H1 (cell line): ENCODE measurements at regions not wholly inside any gene's neighbourhood (a gene's known extent, or its start where the extent isn't known, plus 50 kb on each side); places are given as distances from the start of the nearest gene placed in this dataset.

ENCODE experiments used
- CTCF ChIA-PET: fragments of 300-600 bp; sonication (Branson Sonifier 250); formaldehyde crosslinking; loops from one replicate; lab custom pipeline; 2021; ENCODE audit not compliant: partially characterized antibody; lab: Charles Lee
- POLR2A ChIA-PET: fragments of 300-600 bp; sonication (Branson Sonifier 250); formaldehyde crosslinking; loops from one replicate; lab custom pipeline; 2021; ENCODE audit warnings: inconsistent platforms; ENCODE audit not compliant: partially characterized antibody; lab: Charles Lee
- DNase-seq, 2 experiments: peaks; one replicate each; pipeline versions ENCODE4 v3.0.0 to v3.0.0-alpha.2; 2010 to 2022; ENCODE audit warnings: low spot score in 2 of 2, low read depth in 1 of 2, mixed read lengths in 1 of 2
- FAIRE-seq: peaks from 2 replicates; lab custom pipeline; 2011; peaks lifted over from hg19 to GRCh38; lab: Jason Lieb, UNC
- H2AFZ ChIP-seq: 2 replicates; pipeline ENCODE4 v1.8.1; 2012; ENCODE audit warnings: low read length, inconsistent platforms
- H2AK5ac ChIP-seq: 2 replicates; pipeline ENCODE4 v1.6.1; 2013; ENCODE audit warnings: low read depth, low read length
- H2BK120ac ChIP-seq: replicated peaks from 2 replicates; pipeline ENCODE3; 2013; ENCODE audit warnings: low read depth, low read length, inconsistent platforms
- H2BK12ac ChIP-seq: 2 replicates; pipeline ENCODE4 v1.6.1; 2013; ENCODE audit warnings: low read depth, low read length
- H2BK15ac ChIP-seq: 2 replicates; pipeline ENCODE4 v1.6.1; 2013; ENCODE audit warnings: low read length
- H2BK20ac ChIP-seq: 2 replicates; pipeline ENCODE4 v1.6.1; 2013; ENCODE audit warnings: low read length
- H2BK5ac ChIP-seq: 2 replicates; pipeline ENCODE4 v1.6.1; 2013; ENCODE audit warnings: low read depth, low read length
- H3K14ac ChIP-seq: 2 replicates; pipeline ENCODE4 v1.6.1; 2013; ENCODE audit warnings: inconsistent platforms; ENCODE audit not compliant: insufficient read length
- H3K18ac ChIP-seq: 2 replicates; pipeline ENCODE4 v1.6.1; 2013; ENCODE audit warnings: low read length; ENCODE audit errors: extremely low read depth
- H3K23ac ChIP-seq: 2 replicates; pipeline ENCODE4 v1.6.1; 2013; ENCODE audit warnings: inconsistent platforms; ENCODE audit not compliant: insufficient read length
- H3K23me2 ChIP-seq: 2 replicates; pipeline ENCODE4 v1.6.1; 2013; ENCODE audit warnings: low read depth, low read length
- H3K27ac ChIP-seq: 2 replicates; pipeline ENCODE4 v1.6.1; 2011; ENCODE audit warnings: low read depth, low read length, inconsistent platforms
- H3K27me3 ChIP-seq, 4 experiments: replicated peaks in 1 of 4; 1 replicate in 1 of 4; 2 replicates in 3 of 4; pipeline versions ENCODE4 v1.6.1 to v1.8.1; 2011 to 2013; ENCODE audit warnings: low read length in 3 of 4, mild to moderate bottlenecking in 3 of 4, inconsistent platforms in 2 of 4, mixed read lengths in 2 of 4, moderate library complexity in 1 of 4; ENCODE audit not compliant: control insufficient read depth in 3 of 4, insufficient read depth in 3 of 4; ENCODE audit errors: extremely low read depth in 1 of 4
- H3K36me3 ChIP-seq, 4 experiments: 2 replicates each; pipeline versions ENCODE4 v1.6.1 to v1.8.1; 2011 to 2013; ENCODE audit warnings: mild to moderate bottlenecking in 4 of 4, low read length in 3 of 4, moderate library complexity in 2 of 4, control low read depth in 1 of 4, inconsistent platforms in 1 of 4; ENCODE audit not compliant: insufficient read depth in 4 of 4, control insufficient read depth in 2 of 4
- H3K4ac ChIP-seq: replicated peaks from 2 replicates; pipeline ENCODE3; 2013; ENCODE audit warnings: low read length, low read depth, mixed read lengths, inconsistent platforms; ENCODE audit not compliant: insufficient read length
- H3K4me1 ChIP-seq, 4 experiments: replicated peaks in 1 of 4; 1 replicate in 1 of 4; 2 replicates in 3 of 4; pipeline versions ENCODE4 v1.6.1 to v1.8.1; 2011 to 2013; ENCODE audit warnings: low read length in 3 of 4, inconsistent platforms in 2 of 4, mixed read lengths in 1 of 4; ENCODE audit not compliant: insufficient read depth in 4 of 4, control insufficient read depth in 3 of 4
- H3K4me2 ChIP-seq, 2 experiments: 2 replicates each; pipeline versions ENCODE4 v1.6.1 to v1.8.1; 2011 to 2013; ENCODE audit warnings: low read depth in 2 of 2, low read length in 2 of 2, control low read depth in 1 of 2, inconsistent platforms in 1 of 2, mild to moderate bottlenecking in 1 of 2; ENCODE audit not compliant: insufficient read depth in 1 of 2
- H3K4me3 ChIP-seq, 4 experiments: fragments of 200-600, 300-600 bp in 1 of 4; sonication (generic), shearing (Covaris generic), sonication (Bioruptor Twin) in 1 of 4; 2 replicates each; pipeline versions ENCODE4 v1.5.1 to v1.8.1; 2011 to 2016; ENCODE audit warnings: low read length in 4 of 4, low read depth in 3 of 4, control low read depth in 2 of 4, inconsistent platforms in 2 of 4, mild to moderate bottlenecking in 2 of 4, mixed read lengths in 1 of 4, moderate library complexity in 1 of 4; ENCODE audit not compliant: insufficient read depth in 2 of 4; ENCODE audit errors: extremely low read depth in 1 of 4
- H3K56ac ChIP-seq: replicated peaks from 2 replicates; pipeline ENCODE3; 2013; ENCODE audit warnings: low read depth, mild to moderate bottlenecking, mixed read lengths, low read length, inconsistent platforms; ENCODE audit not compliant: insufficient read length
- H3K79me1 ChIP-seq: 2 replicates; pipeline ENCODE4 v1.6.1; 2013; ENCODE audit warnings: low read depth, low read length, control low read depth
- H3K79me2 ChIP-seq, 2 experiments: 2 replicates each; pipeline versions ENCODE4 v1.6.1 to v1.8.1; 2012 to 2013; ENCODE audit warnings: low read length in 2 of 2, mild to moderate bottlenecking in 2 of 2, inconsistent platforms in 1 of 2; ENCODE audit not compliant: insufficient read depth in 2 of 2, control insufficient read depth in 1 of 2
- H3K9ac ChIP-seq, 4 experiments: replicated peaks in 1 of 4; 1 replicate in 1 of 4; 2 replicates in 3 of 4; pipeline versions ENCODE4 v1.6.1 to v1.8.1; 2011 to 2013; ENCODE audit warnings: low read depth in 3 of 4, low read length in 3 of 4, control low read depth in 2 of 4, mild to moderate bottlenecking in 2 of 4, moderate library complexity in 2 of 4, inconsistent platforms in 1 of 4; ENCODE audit errors: extremely low read depth in 1 of 4
- H3K9me3 ChIP-seq, 2 experiments: 2 replicates each; pipeline versions ENCODE4 v1.6.1 to v1.8.1; 2012 to 2013; ENCODE audit warnings: mild to moderate bottlenecking in 2 of 2, moderate library complexity in 2 of 2, control low read depth in 1 of 2, inconsistent platforms in 1 of 2, low read depth in 1 of 2, low read length in 1 of 2, mixed read lengths in 1 of 2; ENCODE audit not compliant: insufficient read depth in 2 of 2
- H4K20me1 ChIP-seq, 2 experiments: replicated peaks in 1 of 2; 2 replicates each; pipeline versions ENCODE3 to v1.8.1; 2011 to 2013; ENCODE audit warnings: inconsistent platforms in 2 of 2, low read length in 2 of 2, mild to moderate bottlenecking in 1 of 2; ENCODE audit not compliant: insufficient read depth in 2 of 2, control insufficient read depth in 1 of 2
- H4K5ac ChIP-seq: 2 replicates; pipeline ENCODE4 v1.6.1; 2013; ENCODE audit warnings: low read length, low read depth, mixed read lengths, inconsistent platforms; ENCODE audit not compliant: insufficient read length
- H4K8ac ChIP-seq: 2 replicates; pipeline ENCODE4 v1.8.0; 2013; ENCODE audit warnings: mild to moderate bottlenecking, moderate library complexity, low read length, inconsistent platforms; ENCODE audit not compliant: insufficient read depth; ENCODE audit errors: extremely low read depth
- H4K91ac ChIP-seq: replicated peaks from 2 replicates; pipeline ENCODE3; 2013; ENCODE audit warnings: low read length, mixed read lengths, inconsistent platforms; ENCODE audit not compliant: insufficient read length
- CREB1 ChIP-seq: IDR thresholded peaks from 2 replicates; pipeline ENCODE4 v1.6.1; 2012; ENCODE audit warnings: inconsistent platforms
- JUN ChIP-seq: IDR thresholded peaks from 2 replicates; pipeline ENCODE4 v1.6.1; 2011; ENCODE audit warnings: low read depth, mild to moderate bottlenecking, improper control_type of control experiment, low read length
- JUND ChIP-seq: IDR thresholded peaks from 2 replicates; pipeline ENCODE4 v1.6.1; 2011; ENCODE audit warnings: mild to moderate bottlenecking, improper control_type of control experiment, low read length
- KDM5A ChIP-seq: fragments of 200-600 bp; IDR thresholded peaks from 2 replicates; pipeline ENCODE4 v1.7.1; 2012; ENCODE audit warnings: mild to moderate bottlenecking, low read length, inconsistent platforms, mixed read lengths
- MAFK ChIP-seq: IDR thresholded peaks from 2 replicates; pipeline ENCODE4 v1.6.1; 2012; ENCODE audit warnings: low read depth, mild to moderate bottlenecking, improper control_type of control experiment, low read length
- NANOG ChIP-seq: IDR thresholded peaks from 2 replicates; pipeline ENCODE4 v1.6.1; 2011; ENCODE audit warnings: low read length, low read depth, mild to moderate bottlenecking, inconsistent platforms; ENCODE audit not compliant: insufficient read depth, poor library complexity, severe bottlenecking
- PHF8 ChIP-seq: fragments of 200-600 bp; sonication (generic); conservative IDR thresholded peaks from 2 replicates; pipeline ENCODE4 v1.7.1; 2012; ENCODE audit warnings: low read depth, mild to moderate bottlenecking, inconsistent platforms, low read length, moderate library complexity
- POLR2A ChIP-seq, 2 experiments: IDR thresholded peaks; 1 replicate in 1 of 2; 2 replicates in 1 of 2; pipeline ENCODE4 v1.6.1; 2011; ENCODE audit warnings: low read depth in 2 of 2, low read length in 2 of 2, mild to moderate bottlenecking in 2 of 2; ENCODE audit errors: control extremely low read depth in 1 of 2
- POLR2AphosphoS5 ChIP-seq: IDR thresholded peaks from 2 replicates; pipeline ENCODE4 v1.6.1; 2011; ENCODE audit warnings: low read depth, low read length
- POU5F1 ChIP-seq: IDR thresholded peaks from 2 replicates; pipeline ENCODE4 v1.6.1; 2011; ENCODE audit warnings: low read depth, mild to moderate bottlenecking, low read length, moderate library complexity
- RBBP5 ChIP-seq: IDR thresholded peaks from 2 replicates; pipeline ENCODE4 v1.7.1; 2012; ENCODE audit warnings: low read depth, mild to moderate bottlenecking, inconsistent platforms, low read length, moderate library complexity, borderline replicate concordance
- SAP30 ChIP-seq: fragments of 300-600 bp; sonication (generic); IDR thresholded peaks from 2 replicates; pipeline ENCODE4 v1.7.1; 2012; ENCODE audit warnings: low read length, moderate library complexity, mild to moderate bottlenecking, inconsistent platforms; ENCODE audit not compliant: insufficient read depth, insufficient replicate concordance
- SIX5 ChIP-seq: IDR thresholded peaks from 2 replicates; pipeline ENCODE4 v1.6.1; 2011; ENCODE audit warnings: mild to moderate bottlenecking, low read depth, low read length
- SUZ12 ChIP-seq: fragments of 200-600 bp; sonication (generic); IDR thresholded peaks from 2 replicates; pipeline ENCODE4 v1.6.1; 2012; ENCODE audit warnings: mild to moderate bottlenecking, inconsistent platforms, low read length, moderate library complexity, mixed read lengths
- TAF7 ChIP-seq: optimal IDR thresholded peaks from 2 replicates; pipeline ENCODE3; 2011; ENCODE audit warnings: low read depth, mild to moderate bottlenecking, inconsistent platforms, low read length, moderate library complexity, borderline replicate concordance
- WGBS, 2 experiments: shearing (Covaris generic) in 1 of 2; methylation state at CpG; one replicate each; pipeline versions ENCODE4 v1.1.6 to v1.1.7; 2013 to 2015; ENCODE audit warnings: low lambda C conversion rate in 2 of 2, mixed read lengths in 2 of 2, inconsistent platforms in 1 of 2, low coverage in 1 of 2, missing lambda C conversion rate in 1 of 2; ENCODE audit not compliant: insufficient replicate concordance in 2 of 2, insufficient coverage in 1 of 2, insufficient read length in 1 of 2; ENCODE audit errors: extremely low coverage in 1 of 2, missing lambda C conversion rate in 1 of 2; 5-methylcytosine and 5-hydroxymethylcytosine counted together

DNA sequence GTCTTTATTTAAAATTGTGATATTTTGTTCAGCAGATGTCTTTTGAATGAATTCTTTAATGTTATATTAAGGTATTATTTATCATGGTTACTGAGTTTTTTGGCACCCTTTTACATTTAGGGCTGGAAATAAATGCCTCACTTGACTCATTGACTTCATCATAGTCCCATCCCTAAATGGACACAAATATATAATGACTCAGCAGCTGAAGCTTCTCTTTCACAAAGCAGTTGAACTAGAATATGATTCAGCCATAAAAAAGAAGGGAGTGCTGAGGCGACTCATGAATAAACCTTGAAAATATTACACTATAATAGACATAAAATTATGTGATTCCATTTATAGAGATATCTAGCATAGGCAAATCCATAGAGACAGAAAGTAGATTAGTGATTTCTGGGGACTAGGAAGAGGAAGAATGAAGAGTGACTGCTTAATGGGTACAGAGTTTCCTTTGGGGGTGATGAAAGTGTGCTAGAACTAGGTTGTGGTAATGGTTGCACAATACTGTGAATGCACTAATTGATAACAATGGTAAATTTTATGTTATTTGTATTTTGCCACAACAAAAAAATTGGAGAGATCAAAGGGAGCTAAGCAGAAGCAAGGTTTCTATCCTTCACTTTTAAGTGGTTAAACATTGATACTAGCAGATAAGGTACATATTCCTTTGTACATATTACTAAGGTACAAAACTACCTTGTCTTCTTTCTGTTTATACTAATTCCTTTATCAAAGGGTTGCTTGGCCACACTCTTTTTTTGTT, 449.6 kb downstream of the NTRK2 start:
- Histone ChIP-seq H3K14ac (no peak overlapping the region), H4K20me1 (no peaks in the 10 kb centered on the region), H3K9me3 (no peaks in the 10 kb centered on the region), H2BK20ac (no peak overlapping the region), H3K23ac (no peak overlapping the region), H3K18ac (no peak overlapping the region), H3K79me2 (no peaks in the 10 kb centered on the region), H4K8ac (no peak overlapping the region), H3K4me2 (no peak overlapping the region), H3K27me3 (no peaks in the 10 kb centered on the region), H3K36me3 (no peaks in the 10 kb centered on the region), H2AFZ (no peak overlapping the region), H3K9ac (no peak overlapping the region), H3K4ac (no peak overlapping the region), H3K27ac (no peak overlapping the region), H3K79me1 (no peaks in the 10 kb centered on the region), H2BK5ac (no peak overlapping the region), H3K56ac (no peak overlapping the region), H2AK5ac (no peak overlapping the region), H3K23me2 (no peaks in the 10 kb centered on the region), H2BK120ac (no peak overlapping the region), H3K4me1 (no peaks in the 10 kb centered on the region), H4K5ac (no peak overlapping the region), H4K91ac (no peak overlapping the region), H2BK15ac (no peak overlapping the region), H2BK12ac (no peak overlapping the region), H3K4me3 (no peak overlapping the region)
- POLR2A ChIA-PET, result no interaction called here
- CTCF ChIA-PET, result interaction anchor here (1.0 kb wide), 1 partner anchor 12 kb away, joined by 4 read pairs; no protein-coding TSS in a partner anchor
- no peak for DNase-seq
- FAIRE-seq, result no peak
- WGBS, 2 experiments, result 94% methylated on average over 1 of the region's 1 CpG; no CpG with 5 or more reads in 1 of the 2 experiments
- TF ChIP-seq POLR2AphosphoS5 (no peak), POU5F1 (no peak), SUZ12 (no peak), KDM5A (no peak), SAP30 (no peak), TAF7 (no peak), SIX5 (no peak), RBBP5 (no peak), CREB1 (no peak), JUND (no peak), MAFK (no peak), POLR2A (IDR thresholded peaks at IDR 0.05; ENCODE audit: control extremely low read depth in 1 of 2, low read depth in 2 of 2, low read length in 2 of 2) (no peak), JUN (no peak), PHF8 (no peak), NANOG (no peak)
